ENCODE measurements at regions not wholly inside any gene's neighbourhood (a gene's known extent, or its start where the extent isn't known, plus 50 kb on each side); places are given as distances from the start of the nearest gene placed in this dataset.

DNA sequence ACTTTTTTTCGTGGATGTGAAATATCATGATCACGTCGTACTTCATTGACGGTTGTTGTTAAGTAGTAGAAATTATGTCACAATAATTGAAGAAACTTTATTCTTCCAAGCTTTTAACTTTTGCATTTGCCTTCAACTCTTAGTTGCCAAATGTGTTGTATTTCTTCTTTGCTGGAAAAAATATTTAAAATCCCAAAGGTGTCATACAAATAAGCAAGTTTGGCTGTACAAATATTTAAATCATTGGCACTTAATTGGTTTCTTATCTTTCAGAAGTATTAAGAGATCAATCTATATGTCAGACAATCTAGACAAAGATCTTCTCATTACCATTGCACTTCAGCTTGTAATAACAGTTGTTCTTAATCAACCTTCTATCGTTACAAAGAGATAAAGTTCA lies 204.0 kb upstream of the HDAC4 start:
- TF ChIP-seq, protein P1, sequence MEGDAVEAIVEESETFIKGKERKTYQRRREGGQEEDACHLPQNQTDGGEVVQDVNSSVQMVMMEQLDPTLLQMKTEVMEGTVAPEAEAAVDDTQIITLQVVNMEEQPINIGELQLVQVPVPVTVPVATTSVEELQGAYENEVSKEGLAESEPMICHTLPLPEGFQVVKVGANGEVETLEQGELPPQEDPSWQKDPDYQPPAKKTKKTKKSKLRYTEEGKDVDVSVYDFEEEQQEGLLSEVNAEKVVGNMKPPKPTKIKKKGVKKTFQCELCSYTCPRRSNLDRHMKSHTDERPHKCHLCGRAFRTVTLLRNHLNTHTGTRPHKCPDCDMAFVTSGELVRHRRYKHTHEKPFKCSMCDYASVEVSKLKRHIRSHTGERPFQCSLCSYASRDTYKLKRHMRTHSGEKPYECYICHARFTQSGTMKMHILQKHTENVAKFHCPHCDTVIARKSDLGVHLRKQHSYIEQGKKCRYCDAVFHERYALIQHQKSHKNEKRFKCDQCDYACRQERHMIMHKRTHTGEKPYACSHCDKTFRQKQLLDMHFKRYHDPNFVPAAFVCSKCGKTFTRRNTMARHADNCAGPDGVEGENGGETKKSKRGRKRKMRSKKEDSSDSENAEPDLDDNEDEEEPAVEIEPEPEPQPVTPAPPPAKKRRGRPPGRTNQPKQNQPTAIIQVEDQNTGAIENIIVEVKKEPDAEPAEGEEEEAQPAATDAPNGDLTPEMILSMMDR (IDR thresholded peaks at IDR 0.05; ENCODE audit: low read depth, low read length, missing control alignments), result no peak
- in situ Hi-C loops (cut with HindIII; ENCODE audit: low sequenced_read_pairs), result no loop called here
- no peak overlapping the region for H3K4me3 ChIP-seq (ENCODE audit: low read depth, low read length)
- no peak for DNase-seq (ENCODE audit: low read depth)

DNA sequence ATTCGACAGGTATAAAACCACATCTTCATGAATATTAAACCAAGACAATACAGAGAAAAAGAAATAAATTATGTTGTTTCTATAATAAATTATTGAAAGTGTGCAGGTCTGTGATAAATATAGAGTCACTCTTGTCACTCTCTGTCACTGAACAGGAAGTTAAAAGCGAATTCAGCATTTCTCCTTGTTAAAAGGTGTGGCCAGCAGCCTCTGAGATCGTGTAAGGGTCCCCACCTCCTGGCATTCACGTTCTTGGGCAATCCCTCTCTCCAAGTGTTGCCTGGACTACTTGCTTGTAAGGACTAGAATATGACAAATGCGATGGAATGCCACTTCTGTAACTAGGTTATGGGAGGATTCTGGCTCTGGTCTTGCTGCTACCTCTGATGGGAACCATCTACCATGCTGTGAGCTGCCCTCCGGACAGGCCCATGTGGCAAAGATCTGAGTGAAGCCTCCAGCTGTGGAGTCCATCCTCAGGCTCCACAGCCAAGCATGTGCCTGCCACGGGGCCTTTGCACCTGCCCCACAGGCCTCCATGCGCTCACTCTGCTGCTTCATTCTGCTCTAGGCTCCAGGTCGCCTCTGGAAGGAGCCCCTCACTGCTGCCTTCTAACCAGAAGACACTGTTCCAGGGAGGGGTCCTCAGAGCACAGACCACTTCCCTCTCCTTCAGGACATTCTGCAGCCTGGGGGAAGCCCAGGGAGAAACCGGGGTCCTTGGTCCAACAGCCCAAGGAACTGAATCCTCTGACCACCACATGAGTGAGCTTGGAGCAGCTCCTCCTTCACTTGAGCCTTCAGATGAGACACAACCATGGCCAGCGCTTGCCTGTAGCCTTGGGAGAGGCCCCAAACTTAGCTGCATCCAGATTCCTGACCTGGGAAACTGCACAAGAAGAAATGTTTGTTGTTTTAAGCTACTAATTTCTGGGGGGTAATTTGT lies 202.9 kb upstream of the HDAC4 start:
- H3K4me3 ChIP-seq (ENCODE audit: low read depth, low read length), result no peak overlapping the region
- no peak for DNase-seq (ENCODE audit: low read depth)
- in situ Hi-C loops (cut with HindIII; ENCODE audit: low sequenced_read_pairs), result no loop called here
- TF ChIP-seq, protein P1 (IDR thresholded peaks at IDR 0.05; ENCODE audit: low read depth, low read length, missing control alignments), result no peak

DNA sequence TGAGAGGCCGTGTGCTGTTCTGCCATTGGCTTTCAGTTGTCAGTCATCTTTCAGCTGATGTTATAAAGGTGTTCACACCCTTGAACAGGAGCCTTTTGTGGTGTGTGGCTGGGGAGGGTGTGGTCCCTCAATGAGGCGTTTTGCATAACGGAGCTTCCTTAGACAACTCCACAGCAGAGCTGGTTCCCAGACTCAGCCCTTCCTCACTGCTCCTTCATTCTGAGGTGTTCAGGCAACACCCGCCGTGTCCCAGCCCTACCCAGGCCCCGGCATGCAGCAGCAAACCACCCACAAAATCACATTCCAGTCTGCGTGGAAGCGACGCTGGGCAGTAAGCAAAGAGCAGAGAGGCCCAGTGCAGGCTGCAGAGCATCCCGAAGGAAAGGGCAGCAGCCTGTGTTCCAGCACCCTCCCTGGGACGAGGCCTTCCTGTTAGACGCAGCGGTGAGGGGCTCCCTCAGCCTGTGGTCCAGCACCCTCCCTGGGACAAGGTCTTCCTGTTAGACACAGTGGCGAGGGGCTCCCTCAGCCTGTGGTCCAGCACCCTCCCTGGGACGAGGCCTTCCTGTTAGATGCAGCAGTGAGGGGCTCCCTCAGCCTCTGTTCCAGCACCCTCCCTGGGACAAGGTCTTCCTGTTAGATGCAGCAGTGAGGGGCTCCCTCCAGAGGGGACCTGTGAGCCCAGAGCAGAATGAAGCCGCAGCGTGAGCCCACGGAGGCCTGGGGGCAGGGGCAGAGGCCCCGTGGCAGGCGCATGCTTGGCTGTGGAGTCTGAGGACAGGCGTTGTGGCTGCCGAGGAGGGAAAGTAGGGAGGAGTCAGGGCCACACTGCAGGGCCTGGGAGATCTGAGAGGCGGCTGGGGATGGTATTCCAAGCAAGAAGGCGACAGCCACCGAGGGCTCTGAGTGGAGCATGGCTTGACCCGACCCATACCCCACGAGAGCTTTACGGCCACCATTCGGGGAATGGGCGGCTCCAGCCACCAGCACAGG lies 201.8 kb upstream of the HDAC4 start:
- H3K4me3 ChIP-seq (ENCODE audit: low read depth, low read length), result no peak overlapping the region
- TF ChIP-seq, protein P1 (IDR thresholded peaks at IDR 0.05; ENCODE audit: low read depth, low read length, missing control alignments), result no peak
- in situ Hi-C loops (cut with HindIII; ENCODE audit: low sequenced_read_pairs), result no loop called here
- DNase-seq (ENCODE audit: low read depth), result no peak

DNA sequence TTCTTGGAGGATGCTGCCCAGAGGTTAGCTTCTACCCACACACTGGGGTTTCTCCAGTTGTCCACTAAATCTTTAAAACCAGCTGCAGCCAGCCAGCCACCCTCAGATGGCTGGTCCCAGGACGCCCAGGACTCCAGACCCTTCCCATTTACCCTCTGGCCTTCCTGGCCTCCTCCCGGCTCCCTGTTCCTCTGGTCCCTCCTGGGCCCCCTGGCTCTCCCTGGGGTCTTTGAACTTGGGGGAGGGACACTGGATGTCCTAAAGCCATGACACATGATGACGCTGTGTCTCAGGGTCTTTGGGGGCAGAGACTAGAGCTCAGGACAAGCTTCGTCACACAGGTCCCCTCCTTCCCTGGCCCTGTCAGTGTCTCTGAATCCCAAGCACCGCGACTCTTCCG lies 201.1 kb upstream of the HDAC4 start:
- H3K4me3 ChIP-seq (ENCODE audit: low read depth, low read length), result no peak overlapping the region
- in situ Hi-C loops (cut with HindIII; ENCODE audit: low sequenced_read_pairs), result no loop called here
- TF ChIP-seq, protein P1 (IDR thresholded peaks at IDR 0.05; ENCODE audit: low read depth, low read length, missing control alignments), result no peak
- DNase-seq (ENCODE audit: low read depth), result no peak

DNA sequence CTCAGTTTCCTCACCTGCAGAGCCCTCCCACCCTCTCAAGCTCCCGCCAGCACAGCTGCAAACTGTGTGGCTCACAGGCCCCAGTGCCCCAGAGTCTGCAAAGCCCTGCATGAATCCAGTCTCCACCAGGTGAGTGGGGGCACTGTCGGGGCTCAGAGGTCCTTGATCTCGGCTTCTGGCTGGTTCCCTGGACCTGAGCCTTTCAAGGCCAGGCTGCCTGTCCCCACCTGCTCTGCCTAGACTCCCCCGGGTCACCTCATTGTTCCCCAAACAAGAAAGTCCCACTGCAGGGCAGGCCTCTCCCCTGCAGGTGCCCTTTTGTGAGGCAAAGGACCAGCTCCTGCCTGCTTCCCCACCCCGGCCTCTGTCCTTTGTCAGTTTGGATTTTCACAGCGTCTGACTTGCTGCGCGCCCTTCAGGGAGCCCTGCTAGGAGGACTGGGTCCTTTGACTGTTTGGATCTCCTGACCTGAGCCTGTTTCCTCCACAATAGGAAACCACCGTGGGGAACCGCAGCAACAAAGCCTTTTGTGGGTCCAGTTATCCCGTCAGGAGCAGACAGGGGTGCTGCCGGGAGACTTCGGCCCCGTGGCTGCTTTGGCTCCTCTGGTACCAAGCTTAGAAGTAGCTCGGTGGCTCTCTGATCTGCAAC lies 200.5 kb upstream of the HDAC4 start:
- H3K4me3 ChIP-seq (ENCODE audit: low read depth, low read length), result no peak overlapping the region
- TF ChIP-seq, protein P1 (IDR thresholded peaks at IDR 0.05; ENCODE audit: low read depth, low read length, missing control alignments), result no peak
- no peak for DNase-seq (ENCODE audit: low read depth)
- in situ Hi-C loops (cut with HindIII; ENCODE audit: low sequenced_read_pairs), result no loop called here

DNA sequence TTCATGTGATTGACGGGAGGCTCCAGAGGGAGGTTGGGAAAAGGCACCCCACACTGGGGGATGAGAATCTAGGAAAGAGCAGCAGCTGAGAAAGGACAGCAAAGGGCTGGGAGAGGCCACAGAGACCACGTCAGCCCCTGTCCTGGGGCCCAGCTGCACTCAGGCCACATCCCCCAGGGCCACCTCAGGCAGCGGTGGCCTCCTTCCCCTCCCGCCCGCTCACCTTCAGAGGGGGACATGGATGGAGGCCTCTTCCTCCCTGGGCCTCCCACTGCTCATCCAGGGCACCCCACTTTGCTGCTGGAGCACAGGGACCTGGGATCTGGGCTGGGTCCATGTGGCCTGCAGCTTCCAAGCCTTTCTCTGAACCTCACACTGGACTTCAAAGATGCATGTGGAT lies 199.8 kb upstream of the HDAC4 start:
- H3K4me3 ChIP-seq (ENCODE audit: low read depth, low read length), result no peak overlapping the region
- in situ Hi-C loops (cut with HindIII; ENCODE audit: low sequenced_read_pairs), result no loop called here
- TF ChIP-seq, protein P1 (IDR thresholded peaks at IDR 0.05; ENCODE audit: low read depth, low read length, missing control alignments), result no peak
- no peak for DNase-seq (ENCODE audit: low read depth)
